Ecto neural progenitor cell (in vitro differentiated cells): ENCODE measurements at regions not wholly inside any gene's neighbourhood (a gene's known extent, or its start where the extent isn't known, plus 50 kb on each side); places are given as distances from the start of the nearest gene placed in this dataset.
"Not testable (repeated sequence)": the region's sequence is repeated elsewhere in the genome, so short reads cannot be mapped to it uniquely, and the experiment has no call there.

Experiments
- DNase-seq: peaks from one replicate; pipeline ENCODE4 v3.0.0-alpha.2; 2018; ENCODE audit warnings: low spot score

DNA sequence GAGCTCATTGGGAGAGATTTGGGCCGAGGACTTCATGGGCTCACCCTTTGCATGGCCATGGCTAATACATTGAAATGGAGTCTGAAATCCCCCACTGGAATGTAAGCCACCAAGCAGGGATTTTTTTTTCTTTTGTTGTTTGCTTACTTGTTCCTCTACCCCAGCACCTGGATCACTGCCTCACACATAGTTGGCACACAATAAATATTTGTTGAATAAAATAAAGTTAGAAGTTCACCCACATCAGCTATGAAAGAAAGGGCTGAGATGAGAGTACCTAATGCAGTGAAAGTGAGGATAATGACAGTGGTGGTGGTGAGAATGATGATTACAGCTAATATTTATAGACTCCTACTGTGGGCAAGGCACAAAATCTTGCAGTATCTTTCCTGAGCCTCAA is 98.1 kb upstream of the ANXA1 start:
- DNase-seq: no peak

DNA sequence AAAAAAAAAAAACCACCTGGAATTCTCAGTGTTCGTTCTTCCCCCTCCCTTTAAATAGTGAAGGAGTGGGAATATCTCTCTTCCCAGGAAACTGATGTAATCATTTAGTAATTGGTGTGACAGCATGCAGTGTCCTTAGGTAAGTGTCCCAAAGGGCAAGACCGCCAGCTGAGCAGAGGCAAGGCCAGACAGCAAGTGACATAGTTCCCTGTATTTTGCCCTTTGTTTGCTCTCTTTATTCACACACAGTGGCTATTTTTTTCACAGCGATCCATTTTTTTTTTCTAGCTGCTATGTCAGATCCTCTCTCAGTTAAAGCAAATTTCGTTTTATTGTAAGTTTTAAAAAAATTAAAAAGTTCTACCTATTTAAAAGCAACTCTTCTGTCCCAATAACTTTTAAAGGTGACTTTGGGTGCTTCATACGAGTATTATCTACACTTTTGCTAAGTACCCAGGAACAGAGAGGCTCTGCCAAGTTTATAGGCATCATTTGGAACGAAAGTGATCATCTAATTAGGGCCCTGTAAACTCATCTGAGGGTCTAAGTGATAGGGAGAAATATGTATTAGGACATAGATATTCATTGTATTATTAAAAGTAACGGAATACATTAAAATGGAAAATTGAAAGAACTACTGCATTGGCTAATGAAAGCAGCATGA is 98.2 kb upstream of the ALDH1A1 start:
- DNase-seq: no peak

- DNase-seq: no peak
These were observed 97.4 kb upstream of the ALDH1A1 start for GRCh38 chr9:73050065-73050816.

DNA sequence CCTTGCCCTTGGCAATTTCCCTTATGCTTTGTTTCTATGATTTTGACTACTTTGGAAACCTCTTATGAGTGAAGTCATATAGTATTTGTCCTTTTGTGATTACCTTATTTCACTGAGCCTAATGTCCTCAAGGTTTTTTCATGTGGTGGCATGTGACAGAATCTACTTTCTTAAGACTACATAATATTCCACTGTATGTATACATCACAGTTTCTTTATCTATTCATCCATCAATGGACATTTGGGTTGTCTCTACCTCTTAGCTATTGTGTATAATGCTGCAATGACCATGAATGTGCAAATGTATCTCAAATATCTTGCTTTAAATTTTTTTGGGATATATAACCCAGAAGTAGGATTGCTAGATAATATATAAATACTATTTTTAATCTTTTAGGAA is 96.4 kb upstream of the ALDH1A1 start:
- DNase-seq: no peak

- DNase-seq: no peak
These were observed 93.9 kb upstream of the ALDH1A1 start for GRCh38 chr9:73046769-73047168.

- not testable (repeated sequence) for DNase-seq
These were observed 91.9 kb upstream of the ALDH1A1 start for GRCh38 chr9:73044776-73045175.

DNA sequence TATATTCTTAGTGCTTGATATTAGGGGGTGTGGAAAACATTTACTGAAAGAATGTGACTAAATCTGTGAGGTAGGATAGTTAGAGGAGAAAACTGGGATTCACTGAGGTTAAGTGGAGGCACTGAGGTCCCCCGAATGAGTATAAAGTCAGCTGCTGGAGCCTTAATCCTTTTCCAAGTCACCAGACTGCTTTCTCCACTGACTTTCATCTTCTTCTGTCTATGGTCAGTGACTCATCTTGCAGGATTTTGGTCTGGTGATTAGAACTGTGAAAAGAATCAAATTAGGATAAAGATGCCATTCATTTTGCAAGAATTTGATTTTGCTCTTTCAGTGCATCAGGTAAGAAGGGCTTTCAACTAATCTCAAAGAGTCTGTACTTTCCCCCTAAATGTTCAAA is 89.3 kb upstream of the ALDH1A1 start:
- DNase-seq: no peak

GRCh38 chr9:73039271-73040263 is 86.7 kb upstream of the ALDH1A1 start:
- no peak for DNase-seq

DNA sequence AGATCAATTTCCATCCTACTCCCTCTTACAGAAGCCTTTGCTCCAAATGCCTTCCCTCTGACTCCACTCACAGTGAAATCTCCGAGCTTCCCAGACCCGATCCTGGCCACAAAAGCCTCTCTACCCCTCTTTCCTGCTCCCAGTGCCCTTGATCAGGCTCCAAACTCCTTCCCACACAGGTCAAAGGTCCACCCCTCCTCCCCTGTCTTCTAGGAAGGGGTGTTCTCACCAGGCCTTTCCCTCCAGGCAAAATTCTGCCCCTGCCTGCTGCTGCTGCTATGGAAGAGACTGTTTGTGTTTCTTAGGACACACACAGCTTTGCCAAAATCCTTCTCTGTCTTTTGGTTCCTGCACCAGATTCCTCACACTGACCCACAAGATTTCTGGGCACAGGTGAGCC is 85.8 kb upstream of the ALDH1A1 start:
- peak; percentile 67 for DNase-seq

- DNase-seq: no peak
These were observed 85.2 kb upstream of the ALDH1A1 start for GRCh38 chr9:73038089-73038509.

DNA sequence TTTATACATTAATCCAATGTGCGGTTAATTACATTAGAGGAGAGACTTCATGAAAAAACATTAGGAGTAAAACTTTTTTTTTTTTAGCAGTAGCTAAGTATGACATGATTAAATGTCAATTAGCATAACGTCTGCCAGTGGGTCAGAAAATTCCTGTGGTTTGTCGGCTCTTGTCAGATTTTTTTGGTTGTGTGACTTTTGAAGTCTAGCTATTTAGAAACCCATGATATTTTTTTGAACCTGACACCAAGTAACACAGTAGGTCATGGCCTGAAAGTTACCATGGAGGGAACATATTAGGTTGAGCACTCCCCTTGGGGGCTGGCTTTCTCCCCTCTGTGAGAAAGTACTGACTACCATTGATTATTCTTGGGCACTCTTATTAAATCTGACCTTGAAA is 84.8 kb upstream of the ALDH1A1 start:
- DNase-seq: no peak

- no peak for DNase-seq
These were observed 82.1 kb upstream of the ALDH1A1 start for GRCh38 chr9:73034962-73035361.

DNA sequence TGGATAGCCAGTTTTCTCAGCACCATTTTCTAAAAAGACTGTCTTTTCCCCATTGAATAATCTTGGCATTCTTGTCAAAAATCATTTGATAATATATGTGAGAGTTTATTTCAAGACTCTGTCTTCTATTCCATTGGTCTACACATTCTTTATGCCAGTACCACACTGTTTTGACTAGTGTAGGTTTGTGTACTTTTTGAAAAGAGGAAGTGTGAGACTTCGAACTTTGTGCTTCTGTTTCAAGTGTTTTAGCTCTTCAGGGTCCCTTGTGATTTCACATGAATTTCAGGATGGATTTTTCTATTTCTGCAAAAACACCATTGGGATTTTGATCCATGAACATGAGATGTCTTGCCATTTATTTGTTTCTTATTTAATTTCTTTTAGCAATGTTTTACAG is 78.5 kb upstream of the ALDH1A1 start:
- no peak for DNase-seq

DNA sequence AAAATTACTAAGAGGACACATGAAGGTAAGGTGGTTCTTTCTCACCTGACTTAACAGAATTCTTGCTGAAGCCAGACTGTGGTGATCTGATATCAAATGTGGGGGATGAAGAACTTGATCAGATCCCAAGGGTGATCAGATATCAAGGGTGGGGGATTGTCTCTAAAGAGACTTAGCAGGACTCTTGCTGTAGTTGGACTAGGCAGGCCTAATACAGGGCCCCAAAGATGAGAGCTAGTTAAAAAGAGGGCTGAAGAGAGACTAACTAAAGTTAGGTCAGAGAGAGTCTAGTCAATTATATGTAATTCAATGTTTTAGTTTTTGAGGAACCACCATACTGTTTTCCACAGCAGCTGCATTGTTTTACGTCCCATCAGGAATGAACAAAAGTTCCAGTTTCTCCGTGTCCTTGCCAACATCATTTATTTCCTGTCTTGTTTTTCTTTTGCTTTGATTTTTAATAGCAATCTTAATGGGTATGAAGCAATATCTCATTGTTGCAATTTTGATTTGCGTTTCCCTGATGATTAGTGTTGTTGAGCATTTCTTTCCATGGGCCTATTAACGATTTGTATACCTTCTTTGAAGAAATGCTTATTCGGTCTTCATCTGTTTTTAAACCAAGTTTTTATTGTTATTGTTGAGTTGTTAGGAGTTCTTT is 77.6 kb upstream of the ALDH1A1 start:
- DNase-seq: no peak

DNA sequence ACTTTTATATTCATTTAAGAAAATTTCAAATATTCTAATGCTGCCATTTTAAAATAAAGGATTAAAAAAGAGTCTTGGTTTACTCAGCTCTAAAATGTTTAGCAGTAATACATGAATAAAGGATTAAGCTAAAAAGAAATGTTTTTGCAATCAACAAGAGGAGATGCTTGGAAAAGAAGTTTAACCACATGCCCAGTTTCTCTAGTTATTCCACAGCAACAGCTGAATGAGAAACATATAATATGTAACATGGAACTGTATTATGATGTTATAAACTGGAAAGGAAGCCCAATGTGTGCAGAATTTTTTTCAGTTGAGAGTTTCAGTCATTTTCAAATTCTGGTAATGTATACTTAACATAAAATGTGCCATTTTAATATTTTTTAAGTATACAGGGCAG is 76.5 kb upstream of the ALDH1A1 start:
- no peak for DNase-seq

- no peak for DNase-seq
These were observed 73.5 kb upstream of the ALDH1A1 start for GRCh38 chr9:73026375-73026774.

GRCh38 chr9:73024601-73025034 is 71.8 kb upstream of the ALDH1A1 start:
- no peak for DNase-seq

DNA sequence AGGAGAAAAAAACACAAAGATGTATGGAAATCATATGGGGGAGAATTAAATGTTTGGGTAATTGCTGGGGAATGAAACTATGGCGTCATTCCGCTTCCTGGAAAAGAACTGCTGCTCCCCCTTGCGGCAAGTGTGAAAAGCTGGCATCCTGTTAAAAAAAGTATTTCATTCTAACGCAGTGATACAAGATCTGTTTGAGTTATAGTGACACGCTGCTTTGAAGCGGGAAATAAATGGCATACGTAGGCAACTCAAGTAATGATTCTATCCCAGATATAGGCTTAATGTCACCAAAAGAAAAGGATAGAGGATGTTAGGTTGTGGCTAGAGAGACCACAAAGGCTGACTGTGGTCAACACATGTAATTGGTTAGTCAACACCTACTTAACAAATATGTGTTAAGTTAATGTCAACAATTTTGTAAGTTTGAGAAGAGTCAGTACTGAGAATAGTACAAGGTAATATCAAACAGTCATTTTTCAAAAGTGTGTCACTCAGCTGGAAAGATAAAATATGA is 70.2 kb upstream of the ALDH1A1 start:
- peak; percentile 58 for DNase-seq

- no peak for DNase-seq
These were observed 69.5 kb upstream of the ALDH1A1 start for GRCh38 chr9:73022353-73022752.

DNA sequence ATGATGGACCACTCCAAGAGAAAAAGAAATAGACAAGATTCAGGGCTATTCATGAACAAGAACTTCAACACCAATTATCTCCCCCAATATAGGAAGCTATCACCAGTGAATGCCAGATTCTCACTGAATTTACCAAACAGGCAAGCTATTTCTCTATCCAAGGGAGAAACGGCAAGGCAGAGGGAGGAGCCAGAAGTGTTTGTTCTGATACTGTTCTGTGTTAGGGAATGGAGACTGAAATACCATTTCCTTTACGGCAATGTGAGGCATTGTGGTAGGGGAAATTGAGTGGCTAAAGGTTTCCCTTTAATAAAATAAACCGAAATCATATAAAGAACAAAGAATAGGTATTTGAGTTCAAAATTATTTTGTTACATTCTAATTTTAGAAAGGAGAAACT is 68.0 kb upstream of the ALDH1A1 start:
- no peak for DNase-seq

DNA sequence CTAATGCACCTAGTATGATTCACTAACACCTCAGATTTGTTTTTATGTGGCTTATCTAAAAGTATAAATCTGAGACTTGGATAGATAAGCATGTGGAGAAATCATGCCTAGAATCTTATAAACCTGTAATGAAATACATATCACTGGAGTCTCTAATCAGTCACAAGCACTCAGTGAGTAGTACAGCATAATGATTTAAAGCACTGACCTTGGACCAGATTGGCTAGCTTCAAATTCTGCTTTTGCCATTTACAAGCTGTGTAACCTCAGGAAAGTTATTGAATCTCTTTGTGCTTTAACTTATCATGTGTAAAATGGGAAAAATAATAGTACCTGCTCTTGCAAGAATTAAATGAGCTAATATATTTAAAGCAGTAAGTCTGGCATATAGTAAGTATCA is 61.2 kb upstream of the ALDH1A1 start:
- DNase-seq: no peak

DNA sequence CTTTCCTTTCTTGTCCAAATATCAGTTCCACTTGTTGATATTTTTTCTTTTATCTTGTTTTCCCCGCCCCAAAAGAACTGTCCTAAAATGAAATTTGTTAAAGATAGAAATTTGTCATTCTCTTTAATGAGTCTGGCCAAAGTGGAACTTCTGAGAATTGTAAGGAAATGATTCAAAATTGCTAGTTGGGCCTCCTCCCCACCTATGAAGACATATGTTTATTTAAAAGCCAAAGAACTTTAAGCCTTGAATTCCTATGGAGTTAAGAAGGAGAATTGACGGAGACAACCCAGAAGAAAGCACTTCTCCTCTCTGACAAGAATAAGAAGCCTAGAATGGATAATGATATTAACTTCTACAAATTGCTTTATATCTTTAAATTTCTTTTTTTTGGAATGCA is 59.1 kb upstream of the ALDH1A1 start:
- no peak for DNase-seq
